HCT116 (cell line): ENCODE measurements at regions not wholly inside any gene's neighbourhood (a gene's known extent, or its start where the extent isn't known, plus 50 kb on each side); places are given as distances from the start of the nearest gene placed in this dataset.

Experiments
- ATAC-seq: fragments of 200-7000 bp; cut with Tn5 transposase; 2 replicates; pipeline ENCODE4 v1.9.1; 2020; ENCODE audit warnings: mild to moderate bottlenecking, moderate library complexity
- BruUV-seq: library from RNA; stranded (reverse); fragments of 400-500 nt; replicated peaks from 2 replicates; lab custom pipeline; 2021; lab: Mats Ljungman, UMichigan
- CTCF ChIA-PET: fragments of 300-600 bp; sonication (Branson Sonifier 250); formaldehyde crosslinking; loops from one replicate; lab custom pipeline; 2021; ENCODE audit warnings: antibody characterized with exemption; lab: Charles Lee
- POLR2A ChIA-PET: fragments of 300-600, 350-600 bp; sonication (Branson Sonifier 250); formaldehyde crosslinking; loops from one replicate; lab custom pipeline; 2021; ENCODE audit warnings: antibody characterized with exemption; lab: Charles Lee
- RAD21 ChIA-PET, 2 experiments: fragments of 300-600 bp; sonication (Branson Sonifier 250); formaldehyde crosslinking; loops; one replicate each; lab custom pipeline; 2023; ENCODE audit warnings: low total read pairs in 2 of 2; ENCODE audit not compliant: uncharacterized antibody in 2 of 2, unreplicated experiment in 2 of 2, low non-redundant PET in 1 of 2; lab: Charles Lee
- DNase-seq: peaks from one replicate; pipeline ENCODE4 v3.0.0-alpha.2; 2010; ENCODE audit warnings: low read depth, low spot score
- H2AFZ ChIP-seq: fragments of 200-600 bp; shearing (Covaris generic), sonication (generic); 2 replicates; pipeline ENCODE4 v1.6.1; 2017; ENCODE audit warnings: low read depth, mixed run types, mixed read lengths, antibody characterized with exemption, low read length; ENCODE audit not compliant: poor library complexity, severe bottlenecking
- H3K27ac ChIP-seq: 2 replicates; pipeline ENCODE4 v1.5.1; 2012; ENCODE audit warnings: low read depth, low read length
- H3K27me3 ChIP-seq: fragments of 200-600 bp; sonication (generic); 2 replicates; pipeline ENCODE4 v1.6.1; 2016; ENCODE audit warnings: mixed run types, low read length, mixed read lengths; ENCODE audit not compliant: insufficient read depth
- H3K36me3 ChIP-seq, 2 experiments: fragments of 200-500 bp in 1 of 2; fragments of 200-600 bp in 1 of 2; sonication (Bioruptor generic) in 1 of 2; sonication (generic) in 1 of 2; 2 replicates each; pipeline versions ENCODE4 v1.5.1 to v1.6.1; 2014 to 2016; ENCODE audit warnings: low read length in 2 of 2, inconsistent platforms in 1 of 2, mixed read lengths in 1 of 2, mixed run types in 1 of 2; ENCODE audit not compliant: insufficient read depth in 2 of 2, control insufficient read depth in 1 of 2
- H3K4me1 ChIP-seq, 2 experiments: fragments of 200-600 bp in 1 of 2; sonication (generic) in 1 of 2; 2 replicates each; pipeline versions ENCODE4 v1.5.1 to v1.6.1; 2012 to 2017; ENCODE audit warnings: low read length in 2 of 2, inconsistent platforms in 1 of 2, mild to moderate bottlenecking in 1 of 2, mixed read lengths in 1 of 2, mixed run types in 1 of 2, moderate library complexity in 1 of 2; ENCODE audit not compliant: insufficient read depth in 2 of 2, control insufficient read depth in 1 of 2
- H3K4me2 ChIP-seq: fragments of 200-600 bp; sonication (generic); 2 replicates; pipeline ENCODE4 v1.6.1; 2017; ENCODE audit warnings: mixed run types, low read length, mixed read lengths
- H3K4me3 ChIP-seq, 2 experiments: fragments of 200-600 bp in 1 of 2; sonication (generic) in 1 of 2; replicated peaks in 1 of 2; 2 replicates each; pipeline ENCODE4 v1.5.1; 2011 to 2016; ENCODE audit warnings: low read length in 2 of 2, control low read depth in 1 of 2, low read depth in 1 of 2, mild to moderate bottlenecking in 1 of 2, mixed read lengths in 1 of 2, mixed run types in 1 of 2
- H3K79me2 ChIP-seq: fragments of 200-600 bp; sonication (generic); 2 replicates; pipeline ENCODE4 v1.6.1; 2017; ENCODE audit warnings: mild to moderate bottlenecking, mixed run types, low read length, moderate library complexity, mixed read lengths; ENCODE audit not compliant: insufficient read depth
- H3K9ac ChIP-seq: fragments of 200-600 bp; sonication (generic); 2 replicates; pipeline ENCODE4 v1.6.1; 2016; ENCODE audit warnings: low read length, mixed read lengths
- H3K9me2 ChIP-seq: fragments of 200-600 bp; sonication (generic), shearing (Covaris generic); 2 replicates; pipeline ENCODE4 v1.6.1; 2017; ENCODE audit warnings: mixed run types, mild to moderate bottlenecking, moderate library complexity; ENCODE audit not compliant: insufficient read depth
- H3K9me3 ChIP-seq, 2 experiments: fragments of 200-500 bp in 1 of 2; fragments of 200-600 bp in 1 of 2; sonication (Bioruptor generic) in 1 of 2; sonication (generic) in 1 of 2; 2 replicates each; pipeline ENCODE4 v1.6.1; 2014 to 2017; ENCODE audit warnings: low read length in 2 of 2, mixed read lengths in 2 of 2, inconsistent platforms in 1 of 2, low read depth in 1 of 2, mild to moderate bottlenecking in 1 of 2, mixed run types in 1 of 2, moderate library complexity in 1 of 2; ENCODE audit not compliant: control insufficient read depth in 1 of 2, insufficient read depth in 1 of 2
- H4K20me1 ChIP-seq: fragments of 200-600 bp; sonication (generic), shearing (Covaris generic); 2 replicates; pipeline ENCODE4 v1.6.1; 2017; ENCODE audit warnings: mixed run types, mild to moderate bottlenecking, moderate library complexity; ENCODE audit not compliant: insufficient read depth
- CEBPB ChIP-seq: IDR thresholded peaks from 2 replicates; pipeline ENCODE4 v1.6.1; 2012; ENCODE audit warnings: low read depth
- EGR1 ChIP-seq: IDR thresholded peaks from 2 replicates; pipeline ENCODE4 v1.6.1; 2012; ENCODE audit warnings: low read depth
- ELF1 ChIP-seq: IDR thresholded peaks from 2 replicates; pipeline ENCODE4 v1.6.1; 2012; ENCODE audit warnings: low read depth, borderline replicate concordance
- EZH2 ChIP-seq: fragments of 200-600 bp; sonication (generic); IDR thresholded peaks from 2 replicates; pipeline ENCODE4 v1.6.1; 2017; ENCODE audit warnings: antibody characterized with exemption, mixed run types
- EZH2phosphoT487 ChIP-seq: fragments of 200-600 bp; IDR thresholded peaks from 2 replicates; pipeline ENCODE4 v1.6.1; 2018; ENCODE audit warnings: antibody characterized with exemption, borderline replicate concordance
- RAD21 ChIP-seq: IDR thresholded peaks from 2 replicates; pipeline ENCODE4 v1.6.1; 2012; ENCODE audit warnings: low read depth, mild to moderate bottlenecking
- REST ChIP-seq: IDR thresholded peaks from 2 replicates; pipeline ENCODE4 v1.6.1; 2012; ENCODE audit warnings: low read depth
- TCF7L2 ChIP-seq: IDR thresholded peaks from 2 replicates; pipeline ENCODE4 v1.7.0; 2011; ENCODE audit warnings: borderline replicate concordance, inconsistent platforms; ENCODE audit not compliant: insufficient read depth, insufficient read length; ENCODE audit errors: extremely low read depth
- YY1 ChIP-seq: IDR thresholded peaks from 2 replicates; pipeline ENCODE4 v1.6.1; 2011; ENCODE audit warnings: low read length, low read depth, moderate library complexity, mild to moderate bottlenecking; ENCODE audit not compliant: insufficient replicate concordance; ENCODE audit errors: extremely low read depth
- ZFX ChIP-seq: fragments of 450-650 bp; IDR thresholded peaks from 2 replicates; pipeline ENCODE4 v1.6.1; 2017
- ZNF274 ChIP-seq: fragments of 200-500 bp; sonication (Bioruptor generic); IDR thresholded peaks from 2 replicates; pipeline ENCODE4 v1.6.1; 2014; ENCODE audit warnings: mild to moderate bottlenecking, low read depth, low read length, inconsistent platforms
- intact Hi-C: fragments of 100-400 bp; cut with micrococcal nuclease; formaldehyde crosslinking; loops from 2 replicates; pipeline ENCODE4 v1.10.0; 2022
- TF ChIP-seq, protein P1 (sequence below): IDR thresholded peaks from 2 replicates; pipeline ENCODE4 v1.6.1; 2012
- TF ChIP-seq, protein P2 (sequence below): IDR thresholded peaks from 2 replicates; pipeline ENCODE4 v1.6.1; 2012
- TF ChIP-seq, protein P3 (sequence below), 3 experiments: fragments of 200-600 bp in 1 of 3; sonication (generic) in 1 of 3; IDR thresholded peaks in 2 of 3; conservative IDR thresholded peaks in 1 of 3; 2 replicates each; pipeline ENCODE4 v1.5.1; 2012 to 2017; ENCODE audit warnings: low read depth in 2 of 3, low read length in 2 of 3, antibody characterized with exemption in 1 of 3, borderline replicate concordance in 1 of 3, control low read depth in 1 of 3, mild to moderate bottlenecking in 1 of 3, mixed read lengths in 1 of 3, mixed run types in 1 of 3, moderate library complexity in 1 of 3; ENCODE audit not compliant: insufficient read depth in 1 of 3

DNA sequence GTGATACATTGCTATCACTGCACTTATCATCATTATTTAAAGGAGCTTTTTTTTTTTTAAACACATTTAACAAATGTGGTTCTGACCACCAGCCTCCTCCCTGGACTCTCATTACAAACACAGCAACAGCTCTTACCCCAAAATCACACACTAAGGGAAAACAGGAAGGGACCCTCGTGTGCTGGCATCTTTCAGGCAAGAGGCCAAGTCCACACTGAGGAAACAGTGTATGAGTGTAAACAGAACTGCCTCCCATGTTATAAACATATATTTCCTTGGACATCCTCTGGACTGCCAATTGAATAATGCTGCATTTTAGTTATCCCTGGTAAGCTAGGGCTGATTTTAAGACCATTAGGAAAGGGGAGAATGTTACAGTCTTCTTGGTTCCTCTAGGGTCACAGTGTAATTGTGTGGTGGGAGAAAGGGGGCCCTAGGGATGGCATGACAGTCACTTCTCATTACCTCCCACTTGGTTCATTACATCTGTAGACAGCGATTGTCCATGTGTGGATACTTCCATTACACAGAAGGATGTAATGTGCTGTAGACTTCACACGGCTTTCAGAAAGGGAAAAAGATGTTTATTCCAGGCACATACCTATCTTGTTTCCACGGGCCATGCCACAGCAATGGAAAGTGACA, 244.6 kb upstream of the TET2 start:
- Histone ChIP-seq H3K9ac (no peak overlapping the region), H3K9me3 (no peaks in the 10 kb centered on the region), H3K79me2 (no peaks in the 10 kb centered on the region), H3K27ac (no peak overlapping the region), H2AFZ (no peak overlapping the region), H3K27me3 (no peaks in the 10 kb centered on the region), H3K4me2 (no peak overlapping the region), H4K20me1 (no peaks in the 10 kb centered on the region), H3K4me3 (no peak overlapping the region), H3K9me2 (no peaks in the 10 kb centered on the region), H3K36me3 (no peaks in the 10 kb centered on the region), H3K4me1 (no peaks in the 10 kb centered on the region)
- no TSS peak for BruUV-seq
- no peak for DNase-seq
- no peak for ATAC-seq
- ChIA-PET POLR2A (no interaction called here), CTCF (no interaction called here), RAD21 (no interaction called here)
- TF ChIP-seq ZFX: no peak
- no peak for TF ChIP-seq EGR1
- TF ChIP-seq RAD21: no peak
- TF ChIP-seq ELF1: no peak
- TF ChIP-seq EZH2: no peak
- no peak for TF ChIP-seq ZNF274
- no peak for TF ChIP-seq REST
- TF ChIP-seq EZH2phosphoT487: no peak
- no peak for TF ChIP-seq TCF7L2
- TF ChIP-seq, protein P1, sequence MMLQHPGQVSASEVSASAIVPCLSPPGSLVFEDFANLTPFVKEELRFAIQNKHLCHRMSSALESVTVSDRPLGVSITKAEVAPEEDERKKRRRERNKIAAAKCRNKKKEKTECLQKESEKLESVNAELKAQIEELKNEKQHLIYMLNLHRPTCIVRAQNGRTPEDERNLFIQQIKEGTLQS: no peak
- TF ChIP-seq CEBPB: no peak
- TF ChIP-seq YY1: no peak
- TF ChIP-seq, protein P2, sequence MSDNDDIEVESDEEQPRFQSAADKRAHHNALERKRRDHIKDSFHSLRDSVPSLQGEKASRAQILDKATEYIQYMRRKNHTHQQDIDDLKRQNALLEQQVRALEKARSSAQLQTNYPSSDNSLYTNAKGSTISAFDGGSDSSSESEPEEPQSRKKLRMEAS: no peak
- TF ChIP-seq, protein P3, sequence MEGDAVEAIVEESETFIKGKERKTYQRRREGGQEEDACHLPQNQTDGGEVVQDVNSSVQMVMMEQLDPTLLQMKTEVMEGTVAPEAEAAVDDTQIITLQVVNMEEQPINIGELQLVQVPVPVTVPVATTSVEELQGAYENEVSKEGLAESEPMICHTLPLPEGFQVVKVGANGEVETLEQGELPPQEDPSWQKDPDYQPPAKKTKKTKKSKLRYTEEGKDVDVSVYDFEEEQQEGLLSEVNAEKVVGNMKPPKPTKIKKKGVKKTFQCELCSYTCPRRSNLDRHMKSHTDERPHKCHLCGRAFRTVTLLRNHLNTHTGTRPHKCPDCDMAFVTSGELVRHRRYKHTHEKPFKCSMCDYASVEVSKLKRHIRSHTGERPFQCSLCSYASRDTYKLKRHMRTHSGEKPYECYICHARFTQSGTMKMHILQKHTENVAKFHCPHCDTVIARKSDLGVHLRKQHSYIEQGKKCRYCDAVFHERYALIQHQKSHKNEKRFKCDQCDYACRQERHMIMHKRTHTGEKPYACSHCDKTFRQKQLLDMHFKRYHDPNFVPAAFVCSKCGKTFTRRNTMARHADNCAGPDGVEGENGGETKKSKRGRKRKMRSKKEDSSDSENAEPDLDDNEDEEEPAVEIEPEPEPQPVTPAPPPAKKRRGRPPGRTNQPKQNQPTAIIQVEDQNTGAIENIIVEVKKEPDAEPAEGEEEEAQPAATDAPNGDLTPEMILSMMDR (IDR thresholded peaks at IDR 0.05 in 2 of 3, conservative IDR thresholded peaks at IDR 0.05 in 1 of 3; ENCODE audit: borderline replicate concordance in 1 of 3, insufficient read depth in 1 of 3, low read depth in 2 of 3, low read length in 2 of 3): no peak
- intact Hi-C loops: no loop called here
